ENCODE measurements at regions not wholly inside any gene's neighbourhood (a gene's known extent, or its start where the extent isn't known, plus 50 kb on each side); places are given as distances from the start of the nearest gene placed in this dataset.

DNA sequence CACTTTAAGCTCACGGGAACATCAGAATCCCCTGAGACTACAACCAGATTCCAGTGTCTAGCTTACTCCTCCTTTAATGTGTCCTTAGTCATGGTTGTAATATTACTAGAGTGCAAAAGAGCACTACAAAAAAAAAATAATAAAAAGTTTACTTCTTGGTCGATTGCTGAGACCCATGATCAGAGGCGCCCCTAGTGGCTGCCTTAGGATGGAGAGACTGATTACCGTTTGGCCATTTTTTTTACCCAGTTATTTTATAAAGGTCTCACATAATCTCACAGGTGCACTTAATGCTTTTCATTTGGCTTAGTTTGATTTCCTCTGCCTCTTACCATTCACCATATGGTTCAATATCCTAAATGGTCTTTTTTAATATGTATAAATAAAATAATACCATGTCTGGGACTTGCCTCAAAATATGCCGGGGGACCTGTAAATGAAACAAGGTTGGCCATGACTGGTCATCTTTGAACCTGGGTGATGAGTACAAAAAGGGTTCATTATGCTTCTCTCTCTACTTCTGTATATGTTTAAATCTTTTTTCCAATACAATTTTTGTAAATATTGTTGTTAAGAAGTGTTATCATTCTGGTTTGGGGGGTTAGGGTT is 331.5 kb upstream of the NFE2L3 start:
- H3K36me3 ChIP-seq (ENCODE audit: control insufficient read depth in 1 of 2, insufficient read depth in 2 of 2, low read length in 2 of 2): no peaks in the 10 kb centered on the region
- peak; percentile 66 for ATAC-seq
- DNase-seq (ENCODE audit: low read depth, low spot score): peak; percentile 18
- intact Hi-C loops (cut with micrococcal nuclease): no loop called here
- no peak overlapping the region for H3K27ac ChIP-seq (ENCODE audit: low read depth, low read length)
- H3K4me1 ChIP-seq (ENCODE audit: control insufficient read depth in 1 of 2, insufficient read depth in 2 of 2, low read length in 2 of 2): no peaks in the 10 kb centered on the region
- H3K4me2 ChIP-seq (ENCODE audit: low read length): no peak overlapping the region
- H3K27me3 ChIP-seq (ENCODE audit: insufficient read depth, low read length): peaks cover 50% of the 10 kb centered on the region
- CTCF ChIA-PET: interaction anchor here (1.0 to 1.2 kb wide), 2 partner anchors 19 to 31 kb away, joined by 3 read pairs; no protein-coding TSS in a partner anchor
- TF ChIP-seq YY1 (IDR thresholded peaks at IDR 0.05; ENCODE audit: extremely low read depth, insufficient replicate concordance, low read depth, low read length) (peak; percentile 53), RAD21 (IDR thresholded peaks at IDR 0.05; ENCODE audit: low read depth) (peak; percentile 22), EZH2 (IDR thresholded peaks at IDR 0.05) (no peak), ELF1 (IDR thresholded peaks at IDR 0.05; ENCODE audit: borderline replicate concordance, low read depth) (no peak)
- TF ChIP-seq, protein P1, sequence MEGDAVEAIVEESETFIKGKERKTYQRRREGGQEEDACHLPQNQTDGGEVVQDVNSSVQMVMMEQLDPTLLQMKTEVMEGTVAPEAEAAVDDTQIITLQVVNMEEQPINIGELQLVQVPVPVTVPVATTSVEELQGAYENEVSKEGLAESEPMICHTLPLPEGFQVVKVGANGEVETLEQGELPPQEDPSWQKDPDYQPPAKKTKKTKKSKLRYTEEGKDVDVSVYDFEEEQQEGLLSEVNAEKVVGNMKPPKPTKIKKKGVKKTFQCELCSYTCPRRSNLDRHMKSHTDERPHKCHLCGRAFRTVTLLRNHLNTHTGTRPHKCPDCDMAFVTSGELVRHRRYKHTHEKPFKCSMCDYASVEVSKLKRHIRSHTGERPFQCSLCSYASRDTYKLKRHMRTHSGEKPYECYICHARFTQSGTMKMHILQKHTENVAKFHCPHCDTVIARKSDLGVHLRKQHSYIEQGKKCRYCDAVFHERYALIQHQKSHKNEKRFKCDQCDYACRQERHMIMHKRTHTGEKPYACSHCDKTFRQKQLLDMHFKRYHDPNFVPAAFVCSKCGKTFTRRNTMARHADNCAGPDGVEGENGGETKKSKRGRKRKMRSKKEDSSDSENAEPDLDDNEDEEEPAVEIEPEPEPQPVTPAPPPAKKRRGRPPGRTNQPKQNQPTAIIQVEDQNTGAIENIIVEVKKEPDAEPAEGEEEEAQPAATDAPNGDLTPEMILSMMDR (IDR thresholded peaks at IDR 0.05 in 2 of 3, conservative IDR thresholded peaks at IDR 0.05 in 1 of 3; ENCODE audit: borderline replicate concordance in 1 of 3, insufficient read depth in 1 of 3, low read depth in 2 of 3, low read length in 2 of 3): peak; percentile 26 to 85 (median 83); a peak in 5 of 6 replicates
- no TSS peak for BruUV-seq (replicated peaks)
- no peak overlapping the region for H3K9ac ChIP-seq (ENCODE audit: low read length)
- H3K9me3 ChIP-seq (ENCODE audit: control insufficient read depth in 1 of 2, insufficient read depth in 1 of 2, low read depth in 1 of 2, low read length in 2 of 2): no peaks in the 10 kb centered on the region
- H3K79me2 ChIP-seq (ENCODE audit: insufficient read depth, low read length): no peaks in the 10 kb centered on the region
- POLR2A ChIA-PET: no interaction called here
- no peaks in the 10 kb centered on the region for H4K20me1 ChIP-seq (ENCODE audit: insufficient read depth)
- H3K4me3 ChIP-seq (replicated peaks in 1 of 2; ENCODE audit: low read depth in 1 of 2, low read length in 2 of 2): no peak overlapping the region
- H2AFZ ChIP-seq (ENCODE audit: low read depth, low read length, poor library complexity, severe bottlenecking): no peak overlapping the region
- no peaks in the 10 kb centered on the region for H3K9me2 ChIP-seq (ENCODE audit: insufficient read depth)
- RAD21 ChIA-PET (ENCODE audit: low non-redundant PET in 1 of 2, low total read pairs in 2 of 2, uncharacterized antibody in 2 of 2, unreplicated experiment in 2 of 2): no interaction called here

DNA sequence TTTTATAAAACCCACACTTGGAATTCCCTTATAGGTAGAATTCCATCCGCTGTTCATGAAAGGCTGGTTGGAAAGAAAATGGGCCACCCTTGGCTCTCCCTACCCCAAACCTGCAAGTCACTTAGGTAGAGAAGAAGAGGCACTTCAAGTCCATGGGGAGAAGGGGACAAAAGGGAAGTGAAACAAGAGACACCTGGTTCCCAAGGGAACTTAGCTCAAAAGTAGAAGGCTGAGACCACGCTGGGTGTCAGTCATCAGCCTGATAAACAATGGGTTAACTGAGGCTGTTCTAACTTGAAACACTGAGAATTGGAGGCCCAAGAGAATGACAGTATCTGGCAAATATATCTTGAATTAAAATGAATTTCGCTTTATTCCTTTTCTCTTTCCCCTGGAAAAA is 330.8 kb upstream of the NFE2L3 start:
- Histone ChIP-seq H3K9ac (ENCODE audit: low read length) (no peak overlapping the region), H3K4me3 (replicated peaks in 1 of 2; ENCODE audit: low read depth in 1 of 2, low read length in 2 of 2) (no peak overlapping the region), H3K4me2 (ENCODE audit: low read length) (no peak overlapping the region), H3K27ac (ENCODE audit: low read depth, low read length) (no peak overlapping the region), H3K79me2 (ENCODE audit: insufficient read depth, low read length) (no peaks in the 10 kb centered on the region), H3K9me2 (ENCODE audit: insufficient read depth) (no peaks in the 10 kb centered on the region), H4K20me1 (ENCODE audit: insufficient read depth) (no peaks in the 10 kb centered on the region), H3K36me3 (ENCODE audit: control insufficient read depth in 1 of 2, insufficient read depth in 2 of 2, low read length in 2 of 2) (no peaks in the 10 kb centered on the region), H2AFZ (ENCODE audit: low read depth, low read length, poor library complexity, severe bottlenecking) (no peak overlapping the region), H3K4me1 (ENCODE audit: control insufficient read depth in 1 of 2, insufficient read depth in 2 of 2, low read length in 2 of 2) (no peaks in the 10 kb centered on the region), H3K27me3 (ENCODE audit: insufficient read depth, low read length) (peaks cover 51% of the 10 kb centered on the region), H3K9me3 (ENCODE audit: control insufficient read depth in 1 of 2, insufficient read depth in 1 of 2, low read depth in 1 of 2, low read length in 2 of 2) (no peaks in the 10 kb centered on the region)
- ChIA-PET CTCF (interaction anchor here (0.9 to 1.0 kb wide), 2 partner anchors 12 to 30 kb away, joined by 3 read pairs; no protein-coding TSS in a partner anchor), RAD21 (ENCODE audit: low non-redundant PET in 1 of 2, low total read pairs in 2 of 2, uncharacterized antibody in 2 of 2, unreplicated experiment in 2 of 2) (no interaction called here), POLR2A (no interaction called here)
- DNase-seq (ENCODE audit: low read depth, low spot score) (no peak), ATAC-seq (no peak)
- intact Hi-C loops (cut with micrococcal nuclease): no loop called here
- no TSS peak for BruUV-seq (replicated peaks)
- TF ChIP-seq ELF1 (IDR thresholded peaks at IDR 0.05; ENCODE audit: borderline replicate concordance, low read depth): no peak
- no peak for TF ChIP-seq EZH2 (IDR thresholded peaks at IDR 0.05)
- TF ChIP-seq ZNF274 (IDR thresholded peaks at IDR 0.05; ENCODE audit: low read depth, low read length): no peak
- TF ChIP-seq SRF (IDR thresholded peaks at IDR 0.05; ENCODE audit: low read depth): no peak
- TF ChIP-seq RAD21 (IDR thresholded peaks at IDR 0.05; ENCODE audit: low read depth): no peak
- TF ChIP-seq, protein P2, sequence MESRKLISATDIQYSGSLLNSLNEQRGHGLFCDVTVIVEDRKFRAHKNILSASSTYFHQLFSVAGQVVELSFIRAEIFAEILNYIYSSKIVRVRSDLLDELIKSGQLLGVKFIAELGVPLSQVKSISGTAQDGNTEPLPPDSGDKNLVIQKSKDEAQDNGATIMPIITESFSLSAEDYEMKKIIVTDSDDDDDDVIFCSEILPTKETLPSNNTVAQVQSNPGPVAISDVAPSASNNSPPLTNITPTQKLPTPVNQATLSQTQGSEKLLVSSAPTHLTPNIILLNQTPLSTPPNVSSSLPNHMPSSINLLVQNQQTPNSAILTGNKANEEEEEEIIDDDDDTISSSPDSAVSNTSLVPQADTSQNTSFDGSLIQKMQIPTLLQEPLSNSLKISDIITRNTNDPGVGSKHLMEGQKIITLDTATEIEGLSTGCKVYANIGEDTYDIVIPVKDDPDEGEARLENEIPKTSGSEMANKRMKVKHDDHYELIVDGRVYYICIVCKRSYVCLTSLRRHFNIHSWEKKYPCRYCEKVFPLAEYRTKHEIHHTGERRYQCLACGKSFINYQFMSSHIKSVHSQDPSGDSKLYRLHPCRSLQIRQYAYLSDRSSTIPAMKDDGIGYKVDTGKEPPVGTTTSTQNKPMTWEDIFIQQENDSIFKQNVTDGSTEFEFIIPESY (IDR thresholded peaks at IDR 0.05; ENCODE audit: extremely low read depth, insufficient replicate concordance, low read length): no peak
- no peak for TF ChIP-seq SIN3A (IDR thresholded peaks at IDR 0.05; ENCODE audit: low read depth)
- TF ChIP-seq YY1 (IDR thresholded peaks at IDR 0.05; ENCODE audit: extremely low read depth, insufficient replicate concordance, low read depth, low read length): no peak
- TF ChIP-seq, protein P1 (IDR thresholded peaks at IDR 0.05 in 2 of 3, conservative IDR thresholded peaks at IDR 0.05 in 1 of 3; ENCODE audit: borderline replicate concordance in 1 of 3, insufficient read depth in 1 of 3, low read depth in 2 of 3, low read length in 2 of 3): no peak
- TF ChIP-seq CBX3 (IDR thresholded peaks at IDR 0.05; ENCODE audit: low read depth): no peak
- no peak for TF ChIP-seq POLR2AphosphoS5 (IDR thresholded peaks at IDR 0.05; ENCODE audit: low read depth, low read length)
- TF ChIP-seq JUND (IDR thresholded peaks at IDR 0.05): no peak

All from HCT116 (cell line).